ENCODE measurements at regions not wholly inside any gene's neighbourhood (a gene's known extent, or its start where the extent isn't known, plus 50 kb on each side); places are given as distances from the start of the nearest gene placed in this dataset.

DNA sequence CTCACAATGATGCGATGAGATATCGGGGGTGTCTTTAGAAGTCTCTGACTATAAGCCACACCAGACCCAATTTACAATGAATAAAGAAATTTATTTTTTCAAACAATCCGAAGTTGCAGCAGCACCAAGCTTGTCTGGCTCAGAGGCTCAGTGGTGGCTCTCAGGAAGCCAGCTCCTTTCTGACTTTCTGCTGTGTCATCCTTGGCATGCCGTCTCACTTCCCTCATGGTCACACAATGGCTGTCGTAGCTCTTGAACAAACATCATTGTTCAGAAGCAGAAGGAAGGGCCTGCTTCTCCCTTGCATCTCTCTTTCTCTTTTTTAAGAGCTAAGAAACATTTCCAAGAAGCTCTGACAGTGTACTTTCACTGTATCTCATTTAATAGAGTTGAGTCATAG, 299.0 kb downstream of the DOK5 start:
- DNase-seq (ENCODE audit: low read depth, low spot score) (no peak), FAIRE-seq (no peak), ATAC-seq (no peak)
- Histone ChIP-seq H3K36me3 (ENCODE audit: control insufficient read depth in 2 of 2, insufficient read depth in 2 of 2, low read length in 1 of 2) (no peaks in the 10 kb centered on the region), H3K4me1 (ENCODE audit: control insufficient read depth, insufficient read depth, low read length) (no peaks in the 10 kb centered on the region), H3K27ac (ENCODE audit: control insufficient read depth, insufficient read depth) (no peak overlapping the region), H4K20me1 (ENCODE audit: control insufficient read depth, insufficient read depth) (no peaks in the 10 kb centered on the region), H3K9ac (ENCODE audit: control insufficient read depth, insufficient read depth, low read length) (no peak overlapping the region), H3K4me2 (ENCODE audit: control insufficient read depth, insufficient read depth) (no peak overlapping the region), H2AFZ (ENCODE audit: control insufficient read depth, low read depth, low read length) (no peak overlapping the region), H3K79me2 (ENCODE audit: control insufficient read depth, insufficient read depth, low read length) (no peaks in the 10 kb centered on the region), H3K9me3 (replicated peaks; ENCODE audit: control insufficient read depth, insufficient read depth, low read length) (no peaks in the 10 kb centered on the region), H3K27me3 (replicated peaks in 1 of 2; ENCODE audit: control insufficient read depth in 2 of 2, insufficient read depth in 2 of 2, low read length in 1 of 2) (no peaks in the 10 kb centered on the region), H3K4me3 (no peak overlapping the region)
- POLR2A ChIA-PET = no interaction called here
- no TSS peak for BruUV-seq (replicated peaks)
- CTCF ChIA-PET = no interaction called here
- intact Hi-C loops (cut with micrococcal nuclease; ENCODE audit: unreplicated experiment) = no loop called here
- WGBS (ENCODE audit: insufficient coverage, insufficient replicate concordance, low lambda C conversion rate, missing lambda C conversion rate) = 52% methylated on average over 5 of the region's 5 CpGs
- SMC1A ChIA-PET (ENCODE audit: uncharacterized antibody, unreplicated experiment) = no interaction called here
- in situ Hi-C loops (cut with MboI) = no loop called here
- RAD21 ChIA-PET (ENCODE audit: unreplicated experiment) = no interaction called here
- TF ChIP-seq, protein P1, sequence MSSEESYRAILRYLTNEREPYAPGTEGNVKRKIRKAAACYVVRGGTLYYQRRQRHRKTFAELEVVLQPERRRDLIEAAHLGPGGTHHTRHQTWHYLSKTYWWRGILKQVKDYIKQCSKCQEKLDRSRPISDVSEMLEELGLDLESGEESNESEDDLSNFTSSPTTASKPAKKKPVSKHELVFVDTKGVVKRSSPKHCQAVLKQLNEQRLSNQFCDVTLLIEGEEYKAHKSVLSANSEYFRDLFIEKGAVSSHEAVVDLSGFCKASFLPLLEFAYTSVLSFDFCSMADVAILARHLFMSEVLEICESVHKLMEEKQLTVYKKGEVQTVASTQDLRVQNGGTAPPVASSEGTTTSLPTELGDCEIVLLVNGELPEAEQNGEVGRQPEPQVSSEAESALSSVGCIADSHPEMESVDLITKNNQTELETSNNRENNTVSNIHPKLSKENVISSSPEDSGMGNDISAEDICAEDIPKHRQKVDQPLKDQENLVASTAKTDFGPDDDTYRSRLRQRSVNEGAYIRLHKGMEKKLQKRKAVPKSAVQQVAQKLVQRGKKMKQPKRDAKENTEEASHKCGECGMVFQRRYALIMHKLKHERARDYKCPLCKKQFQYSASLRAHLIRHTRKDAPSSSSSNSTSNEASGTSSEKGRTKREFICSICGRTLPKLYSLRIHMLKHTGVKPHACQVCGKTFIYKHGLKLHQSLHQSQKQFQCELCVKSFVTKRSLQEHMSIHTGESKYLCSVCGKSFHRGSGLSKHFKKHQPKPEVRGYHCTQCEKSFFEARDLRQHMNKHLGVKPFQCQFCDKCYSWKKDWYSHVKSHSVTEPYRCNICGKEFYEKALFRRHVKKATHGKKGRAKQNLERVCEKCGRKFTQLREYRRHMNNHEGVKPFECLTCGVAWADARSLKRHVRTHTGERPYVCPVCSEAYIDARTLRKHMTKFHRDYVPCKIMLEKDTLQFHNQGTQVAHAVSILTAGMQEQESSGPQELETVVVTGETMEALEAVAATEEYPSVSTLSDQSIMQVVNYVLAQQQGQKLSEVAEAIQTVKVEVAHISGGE (CRISPR knock-in tag; IDR thresholded peaks at IDR 0.05) = no peak
- TF ChIP-seq, protein P2, sequence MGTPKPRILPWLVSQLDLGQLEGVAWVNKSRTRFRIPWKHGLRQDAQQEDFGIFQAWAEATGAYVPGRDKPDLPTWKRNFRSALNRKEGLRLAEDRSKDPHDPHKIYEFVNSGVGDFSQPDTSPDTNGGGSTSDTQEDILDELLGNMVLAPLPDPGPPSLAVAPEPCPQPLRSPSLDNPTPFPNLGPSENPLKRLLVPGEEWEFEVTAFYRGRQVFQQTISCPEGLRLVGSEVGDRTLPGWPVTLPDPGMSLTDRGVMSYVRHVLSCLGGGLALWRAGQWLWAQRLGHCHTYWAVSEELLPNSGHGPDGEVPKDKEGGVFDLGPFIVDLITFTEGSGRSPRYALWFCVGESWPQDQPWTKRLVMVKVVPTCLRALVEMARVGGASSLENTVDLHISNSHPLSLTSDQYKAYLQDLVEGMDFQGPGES (IDR thresholded peaks at IDR 0.05) = no peak

DNA sequence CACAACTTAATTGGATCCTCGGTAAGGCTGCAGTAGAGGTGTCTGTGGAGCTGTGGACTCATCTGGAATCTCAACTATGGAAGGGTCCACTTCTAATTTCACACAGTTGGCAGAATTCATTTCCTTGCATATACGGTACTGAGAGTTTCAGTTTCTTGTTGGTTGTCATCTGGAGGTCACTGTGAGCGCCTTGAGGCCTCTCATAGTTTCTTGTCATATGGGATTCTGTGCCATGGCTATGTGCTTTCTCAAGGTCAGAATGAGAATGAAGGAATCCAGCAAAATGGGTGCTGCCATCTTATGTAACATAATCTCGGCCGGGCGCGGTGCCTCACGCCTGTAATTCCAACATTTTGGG, 298.2 kb downstream of the DOK5 start:
- ChIA-PET POLR2A (no interaction called here), SMC1A (ENCODE audit: uncharacterized antibody, unreplicated experiment) (no interaction called here), CTCF (no interaction called here), RAD21 (ENCODE audit: unreplicated experiment) (no interaction called here)
- in situ Hi-C loops (cut with MboI) = no loop called here
- BruUV-seq (replicated peaks) = no TSS peak
- no peak overlapping the region for H3K9ac ChIP-seq (ENCODE audit: control insufficient read depth, insufficient read depth, low read length)
- H3K27ac ChIP-seq (ENCODE audit: control insufficient read depth, insufficient read depth) = no peak overlapping the region
- no peaks in the 10 kb centered on the region for H3K9me3 ChIP-seq (replicated peaks; ENCODE audit: control insufficient read depth, insufficient read depth, low read length)
- no peak for FAIRE-seq
- H3K4me1 ChIP-seq (ENCODE audit: control insufficient read depth, insufficient read depth, low read length) = no peaks in the 10 kb centered on the region
- intact Hi-C loops (cut with micrococcal nuclease; ENCODE audit: unreplicated experiment) = no loop called here
- no peak for DNase-seq (ENCODE audit: low read depth, low spot score)
- no peaks in the 10 kb centered on the region for H4K20me1 ChIP-seq (ENCODE audit: control insufficient read depth, insufficient read depth)
- no peak overlapping the region for H3K4me3 ChIP-seq
- no peak overlapping the region for H3K4me2 ChIP-seq (ENCODE audit: control insufficient read depth, insufficient read depth)
- WGBS (ENCODE audit: insufficient coverage, insufficient replicate concordance, low lambda C conversion rate, missing lambda C conversion rate) = 44% methylated on average over 8 of the region's 8 CpGs
- no peak for ATAC-seq
- H2AFZ ChIP-seq (ENCODE audit: control insufficient read depth, low read depth, low read length) = no peak overlapping the region
- no peaks in the 10 kb centered on the region for H3K79me2 ChIP-seq (ENCODE audit: control insufficient read depth, insufficient read depth, low read length)
- H3K27me3 ChIP-seq (replicated peaks in 1 of 2; ENCODE audit: control insufficient read depth in 2 of 2, insufficient read depth in 2 of 2, low read length in 1 of 2) = no peaks in the 10 kb centered on the region
- H3K36me3 ChIP-seq (ENCODE audit: control insufficient read depth in 2 of 2, insufficient read depth in 2 of 2, low read length in 1 of 2) = no peaks in the 10 kb centered on the region
- no peak for TF ChIP-seq SUZ12 (IDR thresholded peaks at IDR 0.05; ENCODE audit: unreplicated experiment)
- TF ChIP-seq MEF2A (IDR thresholded peaks at IDR 0.05; ENCODE audit: insufficient read depth, low read depth, low read length) = no peak
- TF ChIP-seq, protein P3, sequence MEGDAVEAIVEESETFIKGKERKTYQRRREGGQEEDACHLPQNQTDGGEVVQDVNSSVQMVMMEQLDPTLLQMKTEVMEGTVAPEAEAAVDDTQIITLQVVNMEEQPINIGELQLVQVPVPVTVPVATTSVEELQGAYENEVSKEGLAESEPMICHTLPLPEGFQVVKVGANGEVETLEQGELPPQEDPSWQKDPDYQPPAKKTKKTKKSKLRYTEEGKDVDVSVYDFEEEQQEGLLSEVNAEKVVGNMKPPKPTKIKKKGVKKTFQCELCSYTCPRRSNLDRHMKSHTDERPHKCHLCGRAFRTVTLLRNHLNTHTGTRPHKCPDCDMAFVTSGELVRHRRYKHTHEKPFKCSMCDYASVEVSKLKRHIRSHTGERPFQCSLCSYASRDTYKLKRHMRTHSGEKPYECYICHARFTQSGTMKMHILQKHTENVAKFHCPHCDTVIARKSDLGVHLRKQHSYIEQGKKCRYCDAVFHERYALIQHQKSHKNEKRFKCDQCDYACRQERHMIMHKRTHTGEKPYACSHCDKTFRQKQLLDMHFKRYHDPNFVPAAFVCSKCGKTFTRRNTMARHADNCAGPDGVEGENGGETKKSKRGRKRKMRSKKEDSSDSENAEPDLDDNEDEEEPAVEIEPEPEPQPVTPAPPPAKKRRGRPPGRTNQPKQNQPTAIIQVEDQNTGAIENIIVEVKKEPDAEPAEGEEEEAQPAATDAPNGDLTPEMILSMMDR (IDR thresholded peaks at IDR 0.05 in 2 of 3, conservative IDR thresholded peaks at IDR 0.05 in 1 of 3; ENCODE audit: control insufficient read depth in 2 of 3, extremely low read depth in 1 of 3, insufficient read depth in 1 of 3, low read depth in 3 of 3, low read length in 3 of 3) = no peak
- TF ChIP-seq WRNIP1 (IDR thresholded peaks at IDR 0.05; ENCODE audit: borderline replicate concordance, low read depth, low read length) = no peak
- TF ChIP-seq ETV6 (conservative IDR thresholded peaks at IDR 0.05 in 1 of 2, IDR thresholded peaks at IDR 0.05 in 1 of 2; ENCODE audit: borderline replicate concordance in 1 of 2, low read depth in 1 of 2) = 0 out of 4 replicates have a peak, but pooled peaks of 1 of the 2 experiments have one; percentile 20
- TF ChIP-seq NFXL1 (IDR thresholded peaks at IDR 0.05; ENCODE audit: borderline replicate concordance) = peak; percentile 26; the same call in 1 of the 2 replicates
- TF ChIP-seq, protein P4, sequence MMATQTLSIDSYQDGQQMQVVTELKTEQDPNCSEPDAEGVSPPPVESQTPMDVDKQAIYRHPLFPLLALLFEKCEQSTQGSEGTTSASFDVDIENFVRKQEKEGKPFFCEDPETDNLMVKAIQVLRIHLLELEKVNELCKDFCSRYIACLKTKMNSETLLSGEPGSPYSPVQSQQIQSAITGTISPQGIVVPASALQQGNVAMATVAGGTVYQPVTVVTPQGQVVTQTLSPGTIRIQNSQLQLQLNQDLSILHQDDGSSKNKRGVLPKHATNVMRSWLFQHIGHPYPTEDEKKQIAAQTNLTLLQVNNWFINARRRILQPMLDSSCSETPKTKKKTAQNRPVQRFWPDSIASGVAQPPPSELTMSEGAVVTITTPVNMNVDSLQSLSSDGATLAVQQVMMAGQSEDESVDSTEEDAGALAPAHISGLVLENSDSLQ (IDR thresholded peaks at IDR 0.05) = no peak

Measured in GM12878 (cell line).